ENCODE measurements at regions not wholly inside any gene's neighbourhood (a gene's known extent, or its start where the extent isn't known, plus 50 kb on each side); places are given as distances from the start of the nearest gene placed in this dataset.

DNA sequence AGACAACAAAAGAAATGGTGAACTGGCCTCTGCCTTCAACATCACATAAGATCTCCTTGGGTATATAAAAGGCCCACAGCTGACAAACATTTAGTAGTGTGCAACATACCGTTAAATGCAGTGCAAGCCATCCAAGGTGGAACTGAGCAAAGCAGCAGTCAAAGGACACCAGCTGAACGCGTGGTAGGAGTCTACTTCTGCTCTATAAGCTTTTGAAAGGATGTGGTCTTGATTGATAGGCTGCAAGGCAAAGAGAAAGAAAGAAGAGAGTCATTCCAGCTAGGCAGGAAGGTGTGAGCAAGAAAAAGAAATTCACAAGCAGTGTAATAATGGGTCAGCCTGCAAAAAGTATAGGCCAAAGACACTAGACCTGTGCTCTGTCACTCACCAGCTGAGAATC is 356.3 kb downstream of the SATB2 start:
- no peak for TF ChIP-seq CTCF (IDR thresholded peaks at IDR 0.05; ENCODE audit: borderline replicate concordance, control extremely low read depth, extremely low read depth, insufficient read depth, missing control alignments)
- no peak for DNase-seq (ENCODE audit: low spot score)
- in situ Hi-C loops (cut with MboI; ENCODE audit: low sequenced_read_pairs, unreplicated experiment) = no loop called here

DNA sequence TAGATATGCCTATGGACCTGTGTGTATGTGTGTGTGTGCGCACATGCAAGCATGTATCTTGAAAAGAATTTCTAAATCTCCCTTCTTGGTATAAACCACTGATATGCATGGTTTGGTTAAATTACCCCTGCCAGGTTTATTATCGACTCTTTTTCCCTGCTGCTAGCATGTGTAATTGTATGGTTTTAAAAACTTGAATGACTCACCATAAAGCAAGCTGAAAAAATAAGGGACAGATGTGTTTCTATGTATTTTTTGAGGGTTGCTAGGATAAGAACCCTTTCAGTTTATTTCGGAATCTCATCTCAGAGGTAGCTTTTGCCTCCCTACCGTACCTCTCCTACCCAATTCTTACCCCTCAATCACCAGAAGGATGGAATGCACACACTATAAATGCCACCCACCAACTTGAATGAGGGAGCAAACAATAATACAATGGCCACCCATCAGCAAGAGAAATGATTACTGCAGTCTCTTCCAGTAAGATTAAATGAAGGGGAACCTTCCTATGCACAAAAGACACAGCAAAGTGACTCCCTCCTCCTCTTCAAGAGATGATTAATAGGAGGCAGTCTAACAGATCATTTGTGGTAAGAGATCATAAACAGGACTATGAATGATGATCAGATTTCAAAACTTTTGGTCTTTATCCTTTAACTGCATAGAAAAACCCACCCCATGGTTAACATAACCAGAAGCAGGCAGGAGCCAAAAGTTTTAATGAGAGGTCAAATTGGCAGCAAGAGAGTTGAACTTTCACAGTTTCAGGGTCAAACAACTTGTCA is 357.2 kb downstream of the SATB2 start:
- no peak for TF ChIP-seq CTCF (IDR thresholded peaks at IDR 0.05; ENCODE audit: borderline replicate concordance, control extremely low read depth, extremely low read depth, insufficient read depth, missing control alignments)
- no peak for DNase-seq (ENCODE audit: low spot score)
- in situ Hi-C loops (cut with MboI; ENCODE audit: low sequenced_read_pairs, unreplicated experiment) = no loop called here

DNA sequence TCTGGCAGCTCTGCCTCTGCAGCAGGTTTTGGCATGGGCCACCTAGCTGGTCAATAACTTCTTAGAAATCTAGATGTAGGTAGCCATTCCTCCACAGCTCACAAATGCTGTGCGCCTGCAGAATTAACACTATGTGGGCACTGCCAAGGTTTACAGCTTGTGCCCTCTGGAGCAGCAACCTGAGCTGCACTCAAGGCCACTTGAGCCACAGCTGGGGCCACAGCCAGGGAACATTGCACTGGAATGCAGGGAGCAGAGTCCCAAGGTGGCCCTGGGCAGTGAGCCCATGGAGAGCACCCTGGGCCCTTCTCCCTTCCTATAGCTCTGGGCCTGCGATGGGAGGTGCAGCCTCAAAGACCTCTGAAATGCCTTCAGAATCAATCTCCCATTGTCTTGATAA is 365.3 kb downstream of the SATB2 start:
- DNase-seq (ENCODE audit: low spot score) = no peak
- no peak for TF ChIP-seq CTCF (IDR thresholded peaks at IDR 0.05; ENCODE audit: borderline replicate concordance, control extremely low read depth, extremely low read depth, insufficient read depth, missing control alignments)
- in situ Hi-C loops (cut with MboI; ENCODE audit: low sequenced_read_pairs, unreplicated experiment) = no loop called here

GRCh38 chr2:199085261-199085660 is 372.5 kb downstream of the SATB2 start:
- in situ Hi-C loops (cut with MboI; ENCODE audit: low sequenced_read_pairs, unreplicated experiment) = no loop called here
- no peak for DNase-seq (ENCODE audit: low spot score)
- no peak for TF ChIP-seq CTCF (IDR thresholded peaks at IDR 0.05; ENCODE audit: borderline replicate concordance, control extremely low read depth, extremely low read depth, insufficient read depth, missing control alignments)

DNA sequence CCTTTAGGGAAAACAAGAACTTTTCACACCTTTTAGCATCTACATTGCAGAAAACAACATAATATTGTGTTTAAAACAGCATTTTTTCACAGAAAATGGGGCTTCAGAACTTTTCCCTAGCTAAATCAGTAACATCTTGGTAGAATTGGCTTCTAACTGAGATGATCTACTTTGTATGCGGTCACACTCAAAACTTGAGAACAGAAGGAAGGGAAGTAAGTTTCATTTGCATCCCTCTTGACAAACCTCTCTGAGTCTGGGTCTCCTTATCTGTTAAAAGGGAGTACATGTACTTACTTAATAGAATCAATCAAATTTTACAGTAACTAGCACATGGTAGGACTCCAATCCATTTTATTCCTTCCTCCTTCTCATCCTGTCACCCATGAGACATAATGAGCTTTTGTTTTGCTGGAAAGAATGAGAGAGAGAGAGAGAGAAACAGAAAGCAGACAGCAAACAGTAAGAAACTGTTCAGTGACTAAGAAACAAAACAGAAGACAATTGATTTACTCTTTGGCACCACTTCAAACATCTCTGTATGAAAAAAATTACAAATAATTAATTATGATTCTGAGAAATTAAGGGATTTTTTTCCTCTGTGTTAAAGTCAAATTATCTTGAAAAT is 387.3 kb downstream of the SATB2 start:
- in situ Hi-C loops (cut with MboI; ENCODE audit: low sequenced_read_pairs, unreplicated experiment) = no loop called here
- TF ChIP-seq CTCF (IDR thresholded peaks at IDR 0.05; ENCODE audit: borderline replicate concordance, control extremely low read depth, extremely low read depth, insufficient read depth, missing control alignments) = no peak
- no peak for DNase-seq (ENCODE audit: low spot score)

DNA sequence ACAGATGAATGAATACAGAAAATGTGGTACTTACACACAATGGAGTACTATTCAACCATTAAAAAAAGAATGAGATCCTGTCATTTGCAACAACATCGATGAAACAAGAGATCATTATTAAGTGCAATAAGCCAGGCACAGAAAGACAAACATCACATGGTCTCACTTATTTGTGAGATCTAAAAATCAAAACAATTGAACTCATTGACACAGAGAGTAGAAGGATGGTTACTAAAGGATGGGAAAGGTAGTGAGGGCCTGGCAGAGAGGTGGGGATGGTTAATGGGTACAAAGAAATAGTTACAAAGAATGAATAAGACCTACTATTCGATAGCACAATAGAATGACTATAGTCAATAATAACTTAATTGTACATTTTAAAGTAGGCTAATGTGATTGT is 393.5 kb downstream of the SATB2 start:
- DNase-seq (ENCODE audit: low spot score) = no peak
- no peak for TF ChIP-seq CTCF (IDR thresholded peaks at IDR 0.05; ENCODE audit: borderline replicate concordance, control extremely low read depth, extremely low read depth, insufficient read depth, missing control alignments)
- in situ Hi-C loops (cut with MboI; ENCODE audit: low sequenced_read_pairs, unreplicated experiment) = no loop called here
